Aorta (tissue), 5 donors: ENCODE measurements at regions not wholly inside any gene's neighbourhood (a gene's known extent, or its start where the extent isn't known, plus 50 kb on each side); places are given as distances from the start of the nearest gene placed in this dataset.

Source experiments
- ATAC-seq: fragments of 200-7000 bp; cut with Tn5 transposase; one replicate; pipeline ENCODE4 v1.9.1; 2022; ENCODE audit warnings: moderate library complexity; ENCODE audit not compliant: low FRiP score
- DNase-seq, 2 donors: peaks; one replicate each; pipeline ENCODE4 v3.0.0-alpha.2; 2020
- H3K27ac ChIP-seq, 2 donors: one replicate each; pipeline ENCODE4 v1.5.1; 2013; ENCODE audit warnings: low read length in 2 of 2, mild to moderate bottlenecking in 2 of 2, moderate library complexity in 2 of 2, control low read depth in 1 of 2, inconsistent platforms in 1 of 2, low read depth in 1 of 2
- H3K27me3 ChIP-seq, 2 donors: one replicate each; pipeline ENCODE4 v1.6.1; 2013; ENCODE audit warnings: control low read depth in 1 of 2, low read length in 1 of 2, mild to moderate bottlenecking in 1 of 2, moderate library complexity in 1 of 2; ENCODE audit not compliant: insufficient read depth in 2 of 2, control insufficient read depth in 1 of 2
- H3K36me3 ChIP-seq, 2 donors: one replicate each; pipeline ENCODE4 v1.6.1; 2013; ENCODE audit warnings: control low read depth in 1 of 2, low read length in 1 of 2, mild to moderate bottlenecking in 1 of 2; ENCODE audit not compliant: insufficient read depth in 2 of 2, control insufficient read depth in 1 of 2
- H3K4me1 ChIP-seq, 2 donors: one replicate each; pipeline ENCODE4 v1.6.1; 2013; ENCODE audit warnings: low read length in 2 of 2, control low read depth in 1 of 2, mild to moderate bottlenecking in 1 of 2, moderate library complexity in 1 of 2; ENCODE audit not compliant: insufficient read depth in 2 of 2, control insufficient read depth in 1 of 2
- H3K4me3 ChIP-seq, 2 donors: one replicate each; pipeline ENCODE4 v1.5.1; 2013; ENCODE audit warnings: low read length in 2 of 2, control low read depth in 1 of 2, mild to moderate bottlenecking in 1 of 2
- H3K9me3 ChIP-seq: one replicate; pipeline ENCODE4 v1.6.1; 2013; ENCODE audit warnings: mild to moderate bottlenecking, low read length; ENCODE audit not compliant: control insufficient read depth
- WGBS, 2 donors: extraction: QIAGEN DNeasy Blood & Tissue Kit; methylation state at CpG; one replicate each; pipeline ENCODE4 v1.1.7; 2013; 5-methylcytosine and 5-hydroxymethylcytosine counted together
- intact Hi-C, 2 donors: fragments of 100-400 bp; cut with DNase I; formaldehyde crosslinking; loops; one replicate each; pipeline versions ENCODE4 v1.14.2 to v1.15.0; 2022
- donor health status: healthy with polysubstance abuse.
- donor health status: Bipolar disorder and iron deficiency.
- donor health status: DM: no; HTN: no; CAD: no.
- donor health status: DM: no; HTN: no; CAD: no.
- donor health status: DM: yes; HTN: yes; CAD: no.

- Histone ChIP-seq H3K9me3 (peaks cover 2% of the 10 kb centered on the region), H3K36me3 (no peaks in the 10 kb centered on the region), H3K4me3 (no peak overlapping the region), H3K27ac (no peak overlapping the region), H3K27me3 (no peaks in the 10 kb centered on the region), H3K4me1 (no peaks in the 10 kb centered on the region)
- intact Hi-C loops: no loop called here
- DNase-seq (no peak), ATAC-seq (no peak)
- WGBS, 2 donors: 57 to 84% methylated on average over 3 of the region's 3 CpGs
Observed at GRCh38 chr3:78529601-78530000, 1238.2 kb downstream of the ROBO1 start.

GRCh38 chr3:78540485-78540884 is 1227.3 kb downstream of the ROBO1 start:
- intact Hi-C loops: no loop called here
- 90 to 93% methylated on average over 2 of the region's 2 CpGs for WGBS, 2 donors
- Histone ChIP-seq H3K27me3 (no peaks in the 10 kb centered on the region), H3K36me3 (no peaks in the 10 kb centered on the region), H3K27ac (no peak overlapping the region), H3K4me3 (no peak overlapping the region), H3K4me1 (peaks cover 0 to 3% of the 10 kb centered on the region in 2 donors), H3K9me3 (peaks cover 2% of the 10 kb centered on the region)
- DNase-seq: no peak
- ATAC-seq: no peak

GRCh38 chr3:78545827-78546226 is 1222.0 kb downstream of the ROBO1 start:
- DNase-seq: no peak
- Histone ChIP-seq H3K27ac (no peak overlapping the region), H3K9me3 (peaks cover 2% of the 10 kb centered on the region), H3K4me1 (peaks cover 0 to 3% of the 10 kb centered on the region in 2 donors), H3K4me3 (no peak overlapping the region), H3K36me3 (no peaks in the 10 kb centered on the region), H3K27me3 (no peaks in the 10 kb centered on the region)
- ATAC-seq: no peak
- WGBS, 2 donors: 96 to 98% methylated on average over 2 of the region's 2 CpGs
- intact Hi-C loops: no loop called here
